CD4-positive, alpha-beta memory T cell (primary cell): ENCODE measurements at regions not wholly inside any gene's neighbourhood (a gene's known extent, or its start where the extent isn't known, plus 50 kb on each side); places are given as distances from the start of the nearest gene placed in this dataset.
"Not testable (repeated sequence)": the region's sequence is repeated elsewhere in the genome, so short reads cannot be mapped to it uniquely, and the experiment has no call there.

Experiments used
- CTCF ChIA-PET: fragments of 350-600 bp; sonication (Branson Sonifier 250); formaldehyde crosslinking; loops from one replicate; lab custom pipeline; 2021; ENCODE audit warnings: inconsistent platforms; ENCODE audit not compliant: partially characterized antibody; lab: Charles Lee
- POLR2A ChIA-PET: fragments of 350-600 bp; sonication (Branson Sonifier 250); formaldehyde crosslinking; loops from one replicate; lab custom pipeline; 2021; ENCODE audit not compliant: partially characterized antibody; lab: Charles Lee
- DNase-seq, 5 donors: peaks; one replicate each; pipeline versions ENCODE4 v3.0.0 to v3.0.0-alpha.2; 2020 to 2022; ENCODE audit warnings: mixed read lengths in 1 of 5
- H3K27ac ChIP-seq: one replicate; pipeline ENCODE4 v1.7.0; 2013; ENCODE audit warnings: low read depth, low read length
- H3K27me3 ChIP-seq: 2 replicates; pipeline ENCODE4 v1.7.0; 2013; ENCODE audit warnings: mild to moderate bottlenecking, low read length, moderate library complexity; ENCODE audit not compliant: insufficient read depth
- H3K36me3 ChIP-seq: 2 replicates; pipeline ENCODE4 v1.7.0; 2013; ENCODE audit warnings: mild to moderate bottlenecking, low read length, moderate library complexity; ENCODE audit not compliant: insufficient read depth
- H3K4me1 ChIP-seq: 2 replicates; pipeline ENCODE4 v1.7.0; 2013; ENCODE audit warnings: mild to moderate bottlenecking, low read length, moderate library complexity; ENCODE audit not compliant: insufficient read depth
- H3K4me3 ChIP-seq, 2 donors: one replicate each; pipeline ENCODE4 v1.7.0; 2013; ENCODE audit warnings: low read length in 2 of 2, mild to moderate bottlenecking in 1 of 2
- H3K9me3 ChIP-seq, 2 donors: one replicate each; pipeline ENCODE4 v1.7.0; 2013; ENCODE audit warnings: low read length in 2 of 2, control low read depth in 1 of 2; ENCODE audit not compliant: control insufficient read depth in 1 of 2
- H3K27ac Mint-ChIP-seq, 7 donors: one replicate each; pipeline ENCODE4 v1.8.0; 2020 to 2021; ENCODE audit warnings: mixed read lengths in 7 of 7, mild to moderate bottlenecking in 6 of 7, inconsistent platforms in 3 of 7, moderate library complexity in 3 of 7
- H3K27me3 Mint-ChIP-seq, 2 donors: one replicate each; pipeline ENCODE4 v1.8.0; 2020 to 2021; ENCODE audit warnings: mixed read lengths in 2 of 2
- H3K36me3 Mint-ChIP-seq, 2 donors: one replicate each; pipeline ENCODE4 v1.8.0; 2020 to 2021; ENCODE audit warnings: mixed read lengths in 2 of 2, inconsistent platforms in 1 of 2, mild to moderate bottlenecking in 1 of 2
- H3K4me1 Mint-ChIP-seq, 4 donors: one replicate each; pipeline ENCODE4 v1.8.0; 2020 to 2021; ENCODE audit warnings: mixed read lengths in 4 of 4, mild to moderate bottlenecking in 1 of 4
- H3K4me3 Mint-ChIP-seq, 8 donors: one replicate each; pipeline ENCODE4 v1.8.0; 2020 to 2021; ENCODE audit warnings: mixed read lengths in 8 of 8, mild to moderate bottlenecking in 7 of 8, moderate library complexity in 6 of 8, inconsistent platforms in 3 of 8
- H3K9me3 Mint-ChIP-seq, 8 donors: one replicate each; pipeline ENCODE4 v1.8.0; 2020 to 2021; ENCODE audit warnings: mixed read lengths in 8 of 8, mild to moderate bottlenecking in 5 of 8, inconsistent platforms in 3 of 8, moderate library complexity in 1 of 8
- intact Hi-C: fragments of 100-400 bp; cut with micrococcal nuclease; formaldehyde crosslinking; loops from one replicate; pipeline ENCODE4 v1.15.1; 2023

- no peak overlapping the region for H3K4me3 Mint-ChIP-seq
- CTCF ChIA-PET, result no interaction called here
- intact Hi-C loops, result no loop called here
- DNase-seq, result no peak
- no peaks in the 10 kb centered on the region for H3K9me3 ChIP-seq
- H3K4me1 ChIP-seq, result no peaks in the 10 kb centered on the region
- H3K36me3 Mint-ChIP-seq, result peaks cover 0 to 5% of the 10 kb centered on the region in 2 donors
- POLR2A ChIA-PET, result no interaction called here
- peaks cover 0 to 6% of the 10 kb centered on the region in 2 donors for H3K27me3 Mint-ChIP-seq
- H3K27ac Mint-ChIP-seq, result no peak overlapping the region
- H3K36me3 ChIP-seq, result no peaks in the 10 kb centered on the region
- H3K4me3 ChIP-seq, result no peak overlapping the region
- H3K4me1 Mint-ChIP-seq, result no peaks in the 10 kb centered on the region
- peaks cover 3 to 22% (median 13%) of the 10 kb centered on the region in 8 donors for H3K9me3 Mint-ChIP-seq
- no peaks in the 10 kb centered on the region for H3K27me3 ChIP-seq
- no peak overlapping the region for H3K27ac ChIP-seq
Observed at GRCh38 chr7:56218510-56218909, 102.3 kb upstream of the NUPR2 start.

GRCh38 chr7:56213574-56213973 is 97.4 kb upstream of the NUPR2 start:
- intact Hi-C loops, result no loop called here
- Mint-ChIP-seq H3K36me3 (peaks cover 0 to 5% of the 10 kb centered on the region in 2 donors), H3K9me3 (peaks cover 3 to 20% (median 16%) of the 10 kb centered on the region in 8 donors), H3K27ac (no peak overlapping the region), H3K4me1 (no peaks in the 10 kb centered on the region), H3K27me3 (no peaks in the 10 kb centered on the region), H3K4me3 (no peak overlapping the region)
- Histone ChIP-seq H3K36me3 (no peaks in the 10 kb centered on the region), H3K27me3 (no peaks in the 10 kb centered on the region), H3K27ac (no peak overlapping the region), H3K9me3 (no peaks in the 10 kb centered on the region), H3K4me3 (no peak overlapping the region), H3K4me1 (no peaks in the 10 kb centered on the region)
- no peak for DNase-seq
- ChIA-PET POLR2A (no interaction called here), CTCF (no interaction called here)

GRCh38 chr7:56206420-56206819 is 90.2 kb upstream of the NUPR2 start:
- H3K36me3 Mint-ChIP-seq, result no peaks in the 10 kb centered on the region

GRCh38 chr7:56199639-56200038 is 83.4 kb upstream of the NUPR2 start:
- Mint-ChIP-seq H3K4me3 (no peak overlapping the region), H3K4me1 (peaks cover 0 to 2% (median 0%) of the 10 kb centered on the region in 4 donors), H3K27ac (no peak overlapping the region), H3K9me3 (peaks cover 2 to 35% (median 11%) of the 10 kb centered on the region in 8 donors), H3K27me3 (peaks cover 2 to 3% of the 10 kb centered on the region in 2 donors), H3K36me3 (no peaks in the 10 kb centered on the region)
- intact Hi-C loops, result no loop called here
- POLR2A ChIA-PET, result no interaction called here
- Histone ChIP-seq H3K9me3 (no peaks in the 10 kb centered on the region), H3K36me3 (no peaks in the 10 kb centered on the region), H3K4me3 (no peak overlapping the region), H3K4me1 (no peaks in the 10 kb centered on the region), H3K27me3 (no peaks in the 10 kb centered on the region), H3K27ac (no peak overlapping the region)
- CTCF ChIA-PET, result no interaction called here
- DNase-seq, result no peak

More at GRCh38 chr7:56206420-56206819, 90.2 kb upstream of the NUPR2 start:
- Histone ChIP-seq H3K4me3 (no peak overlapping the region), H3K9me3 (no peaks in the 10 kb centered on the region), H3K27me3 (no peaks in the 10 kb centered on the region), H3K36me3 (no peaks in the 10 kb centered on the region), H3K27ac (no peak overlapping the region), H3K4me1 (no peaks in the 10 kb centered on the region)
- POLR2A ChIA-PET, result no interaction called here
- Mint-ChIP-seq H3K27ac (peak overlapping the region in 1 of 7 donors; percentile 14), H3K4me1 (no peaks in the 10 kb centered on the region), H3K9me3 (peaks cover 0 to 8% (median 3%) of the 10 kb centered on the region in 8 donors), H3K27me3 (peaks cover 2 to 3% of the 10 kb centered on the region in 2 donors), H3K4me3 (no peak overlapping the region)
- intact Hi-C loops, result no loop called here
- no peak for DNase-seq
- CTCF ChIA-PET, result no interaction called here

GRCh38 chr7:56196195-56196594 is 80.0 kb upstream of the NUPR2 start:
- H3K36me3 Mint-ChIP-seq, H3K27me3 Mint-ChIP-seq, H3K9me3 ChIP-seq, CTCF ChIA-PET, H3K27ac ChIP-seq, intact Hi-C loops, H3K4me1 ChIP-seq, H3K4me3 Mint-ChIP-seq, POLR2A ChIA-PET, H3K27ac Mint-ChIP-seq, H3K4me3 ChIP-seq, H3K36me3 ChIP-seq, H3K27me3 ChIP-seq, H3K4me1 Mint-ChIP-seq, DNase-seq: not testable (repeated sequence)
- H3K9me3 Mint-ChIP-seq, result peaks cover 0 to 30% (median 7%) of the 10 kb centered on the region in 8 donors

GRCh38 chr7:56188823-56189346 is 72.7 kb upstream of the NUPR2 start:
- no peak overlapping the region for H3K27ac Mint-ChIP-seq
- no peak overlapping the region for H3K4me3 Mint-ChIP-seq
- Histone ChIP-seq H3K4me3 (no peak overlapping the region), H3K27me3 (no peaks in the 10 kb centered on the region), H3K9me3 (no peaks in the 10 kb centered on the region), H3K27ac (no peak overlapping the region), H3K36me3 (no peaks in the 10 kb centered on the region), H3K4me1 (no peaks in the 10 kb centered on the region)
- ChIA-PET POLR2A (no interaction called here), CTCF (no interaction called here)
- intact Hi-C loops, result no loop called here
- no peaks in the 10 kb centered on the region for H3K4me1 Mint-ChIP-seq
- no peak for DNase-seq
- H3K36me3 Mint-ChIP-seq, result no peaks in the 10 kb centered on the region
- peaks cover 1 to 2% of the 10 kb centered on the region in 2 donors for H3K27me3 Mint-ChIP-seq
- no peaks in the 10 kb centered on the region for H3K9me3 Mint-ChIP-seq

- Histone ChIP-seq H3K9me3 (no peaks in the 10 kb centered on the region), H3K4me1 (no peaks in the 10 kb centered on the region), H3K27me3 (no peaks in the 10 kb centered on the region), H3K27ac (no peak overlapping the region), H3K4me3 (no peak overlapping the region), H3K36me3 (no peaks in the 10 kb centered on the region)
- no peak for DNase-seq
- Mint-ChIP-seq H3K27me3 (peaks cover 1 to 2% of the 10 kb centered on the region in 2 donors), H3K4me3 (no peak overlapping the region), H3K4me1 (no peaks in the 10 kb centered on the region), H3K27ac (no peak overlapping the region), H3K36me3 (no peaks in the 10 kb centered on the region), H3K9me3 (no peaks in the 10 kb centered on the region)
- POLR2A ChIA-PET, result no interaction called here
- intact Hi-C loops, result no loop called here
- CTCF ChIA-PET, result no interaction called here
Observed at GRCh38 chr7:56188376-56188775, 72.2 kb upstream of the NUPR2 start.

- H3K27me3 ChIP-seq, result no peaks in the 10 kb centered on the region
- no peak for DNase-seq
- H3K4me3 Mint-ChIP-seq, result no peak overlapping the region
- POLR2A ChIA-PET, result no interaction called here
- no peaks in the 10 kb centered on the region for H3K9me3 ChIP-seq
- H3K27me3 Mint-ChIP-seq, result peaks cover 0 to 4% of the 10 kb centered on the region in 2 donors
- no peaks in the 10 kb centered on the region for H3K36me3 ChIP-seq
- H3K4me1 Mint-ChIP-seq, result peaks cover 0 to 2% (median 0%) of the 10 kb centered on the region in 4 donors
- H3K4me3 ChIP-seq, result no peak overlapping the region
- no peaks in the 10 kb centered on the region for H3K4me1 ChIP-seq
- CTCF ChIA-PET, result no interaction called here
- peaks cover 0 to 3% (median 0%) of the 10 kb centered on the region in 8 donors for H3K9me3 Mint-ChIP-seq
- no peak overlapping the region for H3K27ac Mint-ChIP-seq
- H3K36me3 Mint-ChIP-seq, result no peaks in the 10 kb centered on the region
- intact Hi-C loops, result no loop called here
- H3K27ac ChIP-seq, result no peak overlapping the region
Observed at GRCh38 chr7:56181010-56181409, 64.8 kb upstream of the NUPR2 start.
